ENCODE measurements at regions not wholly inside any gene's neighbourhood (a gene's known extent, or its start where the extent isn't known, plus 50 kb on each side); places are given as distances from the start of the nearest gene placed in this dataset.

DNA sequence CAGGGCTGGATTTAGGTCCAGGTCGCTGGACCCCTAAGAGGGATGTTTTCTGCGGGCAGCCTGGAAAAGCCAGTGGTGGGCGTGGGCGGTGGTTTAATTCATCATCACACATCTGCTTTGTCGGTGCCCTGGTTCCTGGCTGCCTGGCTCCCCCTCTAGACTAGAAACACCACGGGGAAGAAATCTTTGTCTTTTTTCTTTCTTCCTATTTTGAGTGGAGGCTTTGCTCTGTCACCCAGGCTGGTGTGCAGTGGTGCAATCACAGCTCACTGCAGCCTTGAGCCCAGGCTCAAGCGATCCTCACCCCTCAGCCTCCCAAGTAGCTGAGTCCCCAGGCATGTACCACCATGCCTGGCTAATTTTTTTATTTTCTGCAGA lies 86.6 kb upstream of the LINC01488 start:
- no peak for DNase-seq

DNA sequence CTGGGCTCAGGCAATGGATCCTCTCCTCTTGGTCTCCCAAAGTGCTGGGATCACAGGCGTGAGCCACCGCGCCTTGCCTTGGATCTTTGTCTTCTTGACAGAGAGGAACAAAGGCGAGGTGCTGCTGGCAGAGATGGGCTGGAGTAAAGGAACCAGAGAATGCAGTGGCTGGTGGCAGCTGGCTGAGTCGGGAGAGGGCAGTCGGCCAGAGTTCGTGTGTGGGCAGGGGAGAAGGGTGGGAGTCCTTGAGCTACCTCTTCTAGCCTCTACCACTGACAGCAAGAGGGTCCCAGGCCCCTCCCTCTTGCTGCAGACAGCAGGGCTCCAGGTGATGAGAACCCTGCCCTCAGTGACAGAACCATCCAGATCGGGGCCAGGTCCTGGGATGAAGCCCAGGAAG lies 86.2 kb upstream of the LINC01488 start:
- DNase-seq, result no peak

DNA sequence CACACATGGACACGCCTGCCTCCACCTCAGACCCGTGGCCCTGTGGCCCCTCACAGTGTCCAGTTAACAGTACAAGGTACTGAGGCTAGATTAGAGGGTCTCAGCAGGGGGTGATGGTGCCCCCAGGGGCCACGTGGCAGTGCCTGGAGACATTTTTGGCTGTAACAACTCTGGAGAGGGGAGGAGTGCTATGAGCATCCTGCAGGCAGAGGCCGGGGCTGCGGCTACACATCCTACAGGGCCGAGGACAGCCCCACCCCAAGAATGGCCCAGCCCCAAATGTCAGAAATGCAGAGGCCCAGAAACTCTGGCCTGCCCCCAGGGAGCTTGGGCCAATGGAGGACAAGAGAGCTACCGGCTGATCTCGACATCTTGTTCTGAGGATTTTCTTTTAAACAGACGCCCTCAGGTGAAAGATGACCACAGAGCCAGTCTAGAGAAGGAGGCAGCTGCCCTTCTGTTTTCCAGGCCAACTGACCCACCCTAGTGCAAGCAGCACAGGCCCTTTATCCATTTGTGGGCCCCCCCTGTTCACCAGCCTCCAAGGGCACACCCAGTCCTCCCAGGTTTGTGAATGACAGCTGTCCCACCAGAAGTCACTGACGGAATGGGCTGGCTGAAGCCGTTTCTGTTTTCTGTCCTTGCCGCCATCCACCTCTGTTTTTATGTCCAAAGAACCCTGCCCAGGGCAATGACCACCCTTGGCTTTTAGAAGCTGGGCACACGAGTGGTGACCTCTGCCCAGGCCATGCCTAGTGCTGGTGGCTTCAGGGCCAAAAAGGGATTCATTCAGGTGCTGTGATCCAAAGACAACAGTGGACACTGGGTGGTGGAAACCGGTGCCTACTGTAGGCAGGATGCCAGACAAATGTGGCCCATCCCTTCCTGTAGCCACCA lies 85.2 kb upstream of the LINC01488 start:
- DNase-seq, result no peak

- DNase-seq, result no peak
Observed at GRCh38 chr11:69396948-69397307, 84.5 kb upstream of the LINC01488 start.

- no peak for DNase-seq
Observed at GRCh38 chr11:69397732-69398131, 83.7 kb upstream of the LINC01488 start.

DNA sequence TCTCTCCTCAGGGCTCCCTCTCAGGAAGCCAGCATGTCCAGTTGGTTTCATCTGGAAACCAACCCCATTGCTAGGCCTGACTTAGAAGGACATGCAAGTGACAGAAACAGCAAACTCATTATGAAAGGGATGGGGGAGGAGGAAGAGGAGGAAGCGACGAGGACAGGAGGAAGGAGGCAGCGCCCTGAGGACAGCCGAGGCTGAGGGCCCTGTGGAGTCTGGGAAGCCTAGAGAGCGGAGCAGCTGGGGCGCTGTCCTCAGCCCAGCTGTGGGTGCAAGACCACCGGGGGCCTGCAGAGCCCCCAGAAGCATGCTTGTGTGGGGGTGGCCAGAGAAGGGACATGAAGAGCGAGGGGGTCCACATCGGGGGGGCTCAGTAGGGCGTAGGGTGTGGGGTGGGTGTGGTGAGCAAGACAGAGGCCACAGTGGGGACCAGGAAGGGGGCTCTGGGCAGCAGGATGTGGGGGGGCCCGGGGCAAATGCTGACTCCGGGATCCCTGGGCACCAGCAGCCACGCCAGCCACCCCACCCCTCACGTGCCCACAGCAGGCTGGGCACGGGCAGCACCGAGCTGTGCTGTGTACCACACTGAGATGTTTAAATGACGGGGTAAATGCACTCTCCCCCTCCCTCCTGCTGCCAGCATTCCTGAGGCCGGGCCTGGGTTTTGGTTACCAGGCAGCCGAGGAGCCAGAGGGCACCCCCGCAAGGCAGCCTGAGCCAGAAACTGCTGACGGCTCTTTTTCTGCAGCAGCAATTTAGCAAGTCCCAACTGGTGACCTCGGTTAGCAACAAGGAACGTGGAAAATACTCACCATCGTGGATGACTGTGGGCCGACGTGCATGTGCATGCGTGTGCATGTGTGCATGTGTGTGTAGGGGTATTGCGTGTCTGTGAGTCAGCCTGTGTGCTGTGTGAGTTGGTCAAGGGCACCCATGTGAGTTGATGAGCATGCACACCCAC lies 82.7 kb upstream of the LINC01488 start:
- no peak for DNase-seq

GRCh38 chr11:69400140-69400539 lies 81.3 kb upstream of the LINC01488 start:
- DNase-seq, result no peak

GRCh38 chr11:69400771-69401590 lies 80.5 kb upstream of the LINC01488 start:
- DNase-seq, result no peak

DNA sequence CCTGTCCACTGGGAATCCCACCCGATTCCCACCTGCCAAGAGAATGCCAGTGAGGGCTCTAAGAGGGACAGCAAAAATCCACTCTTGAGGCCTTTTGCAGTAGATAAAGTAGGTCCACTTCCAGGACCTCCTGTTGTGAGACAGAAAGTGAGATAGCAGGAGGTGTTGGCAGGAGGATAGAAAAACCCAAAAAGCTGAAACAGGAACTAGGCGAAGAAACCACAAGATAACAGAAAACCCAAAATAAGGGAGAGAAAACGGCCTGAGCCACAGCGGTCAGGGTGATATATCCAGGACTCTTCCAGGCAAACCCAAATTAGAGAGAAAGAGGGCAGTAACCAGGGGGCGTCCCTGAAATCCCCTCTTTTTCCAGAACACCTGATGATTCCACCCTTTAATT lies 79.7 kb upstream of the LINC01488 start:
- DNase-seq, result no peak

DNA sequence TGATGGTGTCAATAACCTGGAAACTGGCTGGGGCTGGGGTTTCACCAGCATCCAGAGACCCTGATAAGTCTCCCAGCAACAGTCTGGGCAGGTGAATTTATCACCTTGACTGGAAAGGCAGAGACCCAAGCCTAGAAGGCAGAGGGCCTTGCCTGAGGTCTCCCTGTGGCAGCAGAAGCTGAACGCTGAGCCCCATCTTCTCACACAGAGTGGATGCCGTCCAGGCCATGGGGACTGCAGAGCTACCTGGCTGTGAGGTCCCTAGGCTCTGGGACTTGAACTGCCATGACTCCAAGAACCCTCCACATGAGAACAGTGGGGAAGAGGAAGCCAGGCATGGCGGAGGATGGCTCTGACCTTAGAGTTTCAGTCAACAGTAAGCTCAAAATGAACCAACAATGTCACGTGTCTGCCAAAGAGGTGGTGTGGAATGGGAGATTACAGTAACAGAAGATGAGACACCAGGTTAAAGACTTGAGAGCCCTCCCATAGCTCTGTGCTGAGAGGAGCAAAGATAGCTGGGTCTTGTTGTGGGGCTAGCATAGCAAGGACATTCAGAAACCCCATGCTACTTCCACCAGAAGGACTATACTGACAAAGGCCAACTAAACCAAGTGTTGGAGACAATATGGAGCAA lies 79.1 kb upstream of the LINC01488 start:
- DNase-seq, result no peak

GRCh38 chr11:69403556-69404215 lies 77.8 kb upstream of the LINC01488 start:
- DNase-seq, result no peak

- DNase-seq, result no peak
Observed at GRCh38 chr11:69406060-69406459, 75.4 kb upstream of the LINC01488 start.

DNA sequence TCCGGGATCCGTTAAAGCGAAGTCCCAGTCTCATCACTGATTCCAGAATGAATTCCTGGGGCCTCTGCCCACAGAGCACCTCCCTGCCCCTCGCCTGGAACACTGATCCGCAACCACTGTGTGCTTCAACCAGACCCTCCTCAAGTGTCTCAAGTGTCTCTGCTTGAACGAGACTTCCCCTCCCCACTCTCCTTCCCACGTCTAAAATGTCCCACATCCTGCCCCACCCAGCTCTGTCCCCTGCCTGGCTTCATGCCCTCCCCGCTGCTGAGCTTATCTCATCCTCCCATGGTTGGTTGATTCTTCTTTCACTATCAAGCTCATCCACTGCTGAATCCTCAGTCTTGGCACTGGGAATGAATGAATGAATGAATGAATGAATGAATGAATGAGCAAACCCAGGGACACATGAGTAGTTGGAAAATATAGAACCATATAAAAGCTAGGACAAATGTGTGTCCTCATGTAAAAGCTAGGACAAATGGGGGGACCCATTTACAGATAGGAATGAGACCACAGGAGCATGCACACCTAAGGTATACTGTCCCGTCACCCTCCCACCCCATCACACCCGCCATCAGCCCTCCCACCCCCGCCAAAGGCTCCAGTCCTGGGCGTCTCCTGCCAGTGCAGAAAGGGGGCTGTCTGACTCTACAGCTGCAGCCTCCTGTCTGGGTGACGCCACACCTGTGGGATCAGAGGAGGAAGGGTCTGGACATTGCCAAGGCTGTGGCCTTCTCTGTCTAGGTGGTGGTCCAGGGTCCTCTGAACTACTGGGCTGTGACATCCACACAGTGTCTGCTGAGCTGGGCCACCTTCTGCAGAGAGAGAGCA lies 71.4 kb upstream of the LINC01488 start:
- no peak for DNase-seq

DNA sequence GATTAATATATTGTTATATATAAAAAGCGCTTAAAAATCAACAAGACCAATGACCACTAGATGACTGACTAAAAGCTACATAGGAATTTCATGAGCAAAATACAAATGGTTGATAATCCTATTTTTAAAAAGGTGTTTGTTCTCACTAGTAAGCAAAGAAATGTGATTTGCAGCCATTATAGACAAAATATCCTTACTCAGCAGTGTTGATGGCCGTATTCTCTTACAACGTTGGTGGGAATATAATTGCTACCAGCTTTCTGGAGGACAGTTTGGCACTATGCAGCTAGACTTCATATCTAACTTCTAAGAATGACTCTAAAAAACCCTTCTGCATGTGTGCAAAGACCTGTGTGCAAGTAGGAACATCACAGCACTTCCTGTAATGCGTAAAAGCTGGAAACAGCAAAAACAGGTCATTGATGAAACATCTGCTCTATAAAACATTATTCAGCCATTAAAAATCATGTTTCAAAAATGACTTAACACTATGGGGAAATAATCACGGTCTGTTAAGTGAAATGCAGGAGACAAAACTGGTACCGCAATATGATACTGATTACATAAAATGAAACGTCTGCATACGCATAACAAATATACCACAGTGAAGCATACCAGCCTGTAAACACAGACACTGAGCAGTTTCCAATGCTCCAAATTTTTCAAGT lies 70.1 kb upstream of the LINC01488 start:
- no peak for DNase-seq

DNA sequence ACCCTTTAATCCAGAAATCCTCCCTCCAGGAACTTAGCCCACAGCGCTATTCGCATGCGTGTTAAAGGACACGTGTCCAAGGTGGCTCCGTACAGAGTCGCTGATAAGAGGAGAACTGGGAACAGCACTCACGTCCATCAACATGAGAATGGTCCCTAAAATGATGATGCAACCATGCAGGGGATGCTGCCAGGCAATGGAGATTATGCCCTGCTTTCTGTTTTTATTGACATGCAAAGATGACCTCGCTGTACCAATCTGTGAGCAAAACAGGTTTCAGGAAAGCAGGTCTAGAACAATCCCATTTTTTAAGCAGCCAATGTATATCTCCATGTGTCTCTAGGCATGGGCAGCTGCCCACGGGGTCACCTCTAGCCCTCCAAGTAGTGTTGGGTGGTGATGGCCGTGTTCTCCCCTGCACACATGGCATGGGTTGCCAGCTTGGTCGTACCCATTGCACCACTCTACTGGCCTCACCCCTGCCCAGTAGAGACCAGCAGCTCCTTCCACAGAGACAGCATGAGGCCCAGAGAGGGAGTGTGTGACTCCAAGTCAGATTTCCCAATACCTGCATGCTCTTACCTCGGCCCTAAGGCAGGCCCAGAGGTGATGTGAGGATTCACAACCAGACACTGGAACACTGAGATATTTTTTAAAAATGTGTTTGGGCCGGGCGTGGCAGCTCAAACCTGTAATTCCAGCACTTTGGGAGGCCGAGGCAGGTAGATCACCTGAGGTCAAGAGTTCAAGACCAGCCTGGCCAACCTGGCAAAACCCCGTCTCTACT lies 68.3 kb upstream of the LINC01488 start:
- DNase-seq, result no peak

- no peak for DNase-seq
Observed at GRCh38 chr11:69413993-69414392, 67.5 kb upstream of the LINC01488 start.

DNA sequence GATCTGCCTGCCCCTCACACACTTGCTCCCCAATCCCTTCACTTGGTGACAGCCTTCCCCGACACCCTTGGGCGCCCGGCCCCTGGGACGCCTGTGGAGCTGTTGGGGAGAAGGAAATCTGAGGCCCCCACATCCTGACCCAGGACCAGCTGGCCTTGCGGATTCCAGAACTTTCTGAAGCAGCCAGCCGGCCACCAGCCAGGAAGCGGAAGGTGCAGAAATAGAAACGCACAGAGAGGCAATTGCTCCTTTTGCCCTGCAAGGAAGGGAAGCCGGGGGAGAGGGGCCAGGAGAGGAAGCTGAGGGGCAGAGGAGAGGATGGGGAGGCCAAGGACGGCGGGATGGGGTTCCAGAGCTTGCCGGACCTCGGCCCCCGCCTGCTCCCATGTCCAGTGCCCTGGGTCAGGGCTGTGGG lies 66.7 kb upstream of the LINC01488 start:
- DNase-seq, result no peak

- no peak for DNase-seq
Observed at GRCh38 chr11:69415411-69416142, 65.9 kb upstream of the LINC01488 start.

DNA sequence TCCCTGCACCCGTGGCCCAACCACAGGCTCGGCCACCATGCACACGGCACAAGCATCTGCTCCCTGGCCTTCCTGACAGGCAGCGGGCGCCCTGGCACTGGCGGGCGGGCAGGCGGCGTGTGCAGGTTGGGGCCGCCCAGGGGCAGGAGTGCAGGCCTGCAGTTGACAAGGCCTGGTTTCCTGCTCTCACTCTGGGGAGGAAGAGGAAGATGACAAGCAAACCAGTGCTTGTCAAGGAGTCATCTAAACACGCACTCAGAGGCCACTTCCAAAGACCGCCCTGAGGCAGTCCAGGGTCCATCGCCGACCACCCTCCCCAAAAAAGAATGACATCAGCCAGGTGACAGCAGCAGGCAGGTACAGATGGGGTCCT lies 65.3 kb upstream of the LINC01488 start:
- no peak for DNase-seq
